Kidney (tissue), 13 donors: ENCODE measurements at regions not wholly inside any gene's neighbourhood (a gene's known extent, or its start where the extent isn't known, plus 50 kb on each side); places are given as distances from the start of the nearest gene placed in this dataset.

Experiments used
- DNase-seq, 5 donors: peaks; one replicate each; pipeline ENCODE4 v3.0.0-alpha.2; 2013 to 2020
- FAIRE-seq: peaks from 2 replicates; lab custom pipeline; 2012; peaks lifted over from hg19 to GRCh38; lab: Jason Lieb, UNC
- H3K27ac ChIP-seq, 2 donors: one replicate each; pipeline ENCODE4 v1.7.0; 2013; ENCODE audit warnings: low read depth in 2 of 2, low read length in 2 of 2, inconsistent platforms in 1 of 2
- H3K27me3 ChIP-seq: one replicate; pipeline ENCODE4 v1.7.1; 2013; ENCODE audit warnings: low read length, inconsistent platforms; ENCODE audit not compliant: control insufficient read depth, insufficient read depth
- H3K36me3 ChIP-seq, 3 donors: one replicate each; pipeline versions ENCODE4 v1.7.0 to v1.7.1; 2013; ENCODE audit warnings: low read length in 3 of 3, control low read depth in 1 of 3, inconsistent platforms in 1 of 3; ENCODE audit not compliant: insufficient read depth in 3 of 3, control insufficient read depth in 2 of 3
- H3K4me1 ChIP-seq, 3 donors: one replicate each; pipeline versions ENCODE4 v1.7.0 to v1.7.1; 2013; ENCODE audit warnings: low read length in 3 of 3, inconsistent platforms in 1 of 3, low read depth in 1 of 3; ENCODE audit not compliant: control insufficient read depth in 2 of 3, insufficient read depth in 2 of 3
- H3K4me3 ChIP-seq, 3 donors: one replicate each; pipeline versions ENCODE4 v1.7.0 to v1.8.1; 2013; ENCODE audit warnings: low read length in 3 of 3, control low read depth in 1 of 3, inconsistent platforms in 1 of 3
- H3K9ac ChIP-seq, 3 donors: one replicate each; pipeline versions ENCODE4 v1.7.0 to v1.7.1; 2013; ENCODE audit warnings: low read length in 3 of 3, control low read depth in 1 of 3, inconsistent platforms in 1 of 3
- H3K9me3 ChIP-seq, 3 donors: one replicate each; pipeline versions ENCODE4 v1.7.0 to v1.7.1; 2013; ENCODE audit warnings: low read length in 3 of 3, control low read depth in 1 of 3, inconsistent platforms in 1 of 3; ENCODE audit not compliant: control insufficient read depth in 2 of 3, insufficient read depth in 1 of 3
- CTCF ChIP-seq: IDR thresholded peaks from 3 replicates; pipeline ENCODE4 v1.5.1; 2012; ENCODE audit warnings: mild to moderate bottlenecking, moderate library complexity, borderline replicate concordance; ENCODE audit not compliant: insufficient read depth; ENCODE audit errors: extremely low read depth
- intact Hi-C: fragments of 100-400 bp; cut with DNase I; formaldehyde crosslinking; loops from one replicate; pipeline ENCODE4 v1.11.1; 2022
- donor health status: control.
- donor health status: control.
- donor health status: control.
- donor health status: control.
- donor health status: control.
- donor health status: DM: yes; HTN: yes; CAD: no.
- donor health status: Normal renal cell carcinoma (clear cell type).

- Histone ChIP-seq H3K9ac (no peak overlapping the region), H3K27me3 (no peaks in the 10 kb centered on the region), H3K4me1 (no peaks in the 10 kb centered on the region), H3K9me3 (no peaks in the 10 kb centered on the region), H3K27ac (no peak overlapping the region), H3K4me3 (no peak overlapping the region), H3K36me3 (no peaks in the 10 kb centered on the region)
- no peak for DNase-seq
- intact Hi-C loops = no loop called here
- no peak for TF ChIP-seq CTCF
- FAIRE-seq = no peak
Measured at GRCh38 chr6:122894791-122895190, 101.2 kb upstream of the CLVS2 start.

GRCh38 chr6:122902326-122902725, 93.7 kb upstream of the CLVS2 start:
- H3K4me1 ChIP-seq = no peaks in the 10 kb centered on the region
- no peak for TF ChIP-seq CTCF
- no peak overlapping the region for H3K9ac ChIP-seq
- no peaks in the 10 kb centered on the region for H3K27me3 ChIP-seq
- H3K4me3 ChIP-seq = no peak overlapping the region
- FAIRE-seq = no peak
- intact Hi-C loops = no loop called here
- DNase-seq = no peak
- no peaks in the 10 kb centered on the region for H3K36me3 ChIP-seq
- no peak overlapping the region for H3K27ac ChIP-seq
- no peaks in the 10 kb centered on the region for H3K9me3 ChIP-seq

GRCh38 chr6:122903266-122903915, 92.6 kb upstream of the CLVS2 start:
- Histone ChIP-seq H3K4me3 (no peak overlapping the region), H3K9ac (no peak overlapping the region), H3K27ac (no peak overlapping the region), H3K36me3 (no peaks in the 10 kb centered on the region), H3K9me3 (no peaks in the 10 kb centered on the region), H3K27me3 (no peaks in the 10 kb centered on the region), H3K4me1 (no peaks in the 10 kb centered on the region)
- intact Hi-C loops = no loop called here
- no peak for DNase-seq
- no peak for TF ChIP-seq CTCF
- no peak for FAIRE-seq

GRCh38 chr6:122904166-122904565, 91.9 kb upstream of the CLVS2 start:
- H3K36me3 ChIP-seq = no peaks in the 10 kb centered on the region
- DNase-seq = no peak
- intact Hi-C loops = no loop called here
- no peak for FAIRE-seq
- H3K4me1 ChIP-seq = no peaks in the 10 kb centered on the region
- H3K9ac ChIP-seq = no peak overlapping the region
- no peak overlapping the region for H3K4me3 ChIP-seq
- TF ChIP-seq CTCF = no peak
- H3K27ac ChIP-seq = no peak overlapping the region
- H3K27me3 ChIP-seq = no peaks in the 10 kb centered on the region
- no peaks in the 10 kb centered on the region for H3K9me3 ChIP-seq
